HCEC 1CT (cell line): ENCODE measurements at regions not wholly inside any gene's neighbourhood (a gene's known extent, or its start where the extent isn't known, plus 50 kb on each side); places are given as distances from the start of the nearest gene placed in this dataset.
A peak's percentile ranks its signal among the peaks of the same experiment; 100 is the strongest.
"Not testable (repeated sequence)": the region's sequence is repeated elsewhere in the genome, so short reads cannot be mapped to it uniquely, and the experiment has no call there.

ENCODE experiments used
- DNase-seq: peaks from one replicate; pipeline ENCODE4 v3.0.0-alpha.2; 2017

DNA sequence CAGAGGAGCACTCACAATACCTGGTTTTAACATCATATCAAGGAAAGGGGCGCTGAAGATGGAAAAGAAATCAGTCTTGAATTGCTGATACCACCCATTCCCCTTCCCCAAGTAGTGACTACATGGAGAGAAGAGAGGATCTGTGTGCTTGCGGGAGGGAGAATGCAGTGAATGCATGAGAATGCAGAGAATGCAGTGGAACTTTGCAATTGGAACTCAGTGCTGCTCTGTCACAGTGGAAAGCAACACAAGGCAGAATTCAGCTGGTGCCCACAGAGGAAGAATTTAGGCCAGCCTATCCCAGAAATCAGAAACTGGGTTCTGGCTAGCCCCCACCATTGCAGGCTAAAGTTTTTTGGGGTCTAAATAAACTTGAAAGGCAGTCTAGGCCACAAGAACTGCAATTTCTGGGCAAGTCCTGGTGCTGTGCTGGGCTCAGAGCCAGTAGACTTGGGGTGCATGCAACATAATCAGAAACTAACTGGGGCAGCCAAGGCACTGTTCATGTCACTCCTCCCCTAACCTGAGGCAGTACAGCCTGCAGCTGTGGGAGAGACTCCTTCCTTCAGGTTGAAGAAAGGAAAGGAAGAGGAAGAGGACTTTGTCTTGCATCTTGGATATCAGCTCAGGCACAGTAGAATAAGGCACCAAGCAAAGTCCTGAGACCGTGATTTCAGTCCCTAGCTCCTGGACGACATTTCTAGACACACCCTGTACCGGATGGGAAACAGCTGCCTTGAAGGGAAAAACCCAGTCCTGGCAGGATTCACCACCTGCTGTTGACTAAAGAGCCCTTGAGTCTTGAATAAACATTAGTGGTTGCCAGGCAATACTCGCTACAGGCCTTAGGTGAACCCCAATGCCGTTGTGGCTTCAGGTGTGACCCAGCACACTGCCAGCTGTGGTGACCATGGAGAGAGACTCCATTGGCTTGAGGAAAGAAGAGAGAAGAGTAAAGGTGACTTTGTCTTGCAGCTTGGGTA, 329.3 kb downstream of the TBL1XR1 start:
- DNase-seq = no peak

GRCh38 chr3:176861137-176861536, 336.1 kb downstream of the TBL1XR1 start:
- DNase-seq = no peak

GRCh38 chr3:176856721-176857120, 340.6 kb downstream of the TBL1XR1 start:
- no peak for DNase-seq

GRCh38 chr3:176855901-176856486, 341.3 kb downstream of the TBL1XR1 start:
- DNase-seq = no peak

- DNase-seq = no peak
Measured at GRCh38 chr3:176855213-176855612, 342.1 kb downstream of the TBL1XR1 start.

DNA sequence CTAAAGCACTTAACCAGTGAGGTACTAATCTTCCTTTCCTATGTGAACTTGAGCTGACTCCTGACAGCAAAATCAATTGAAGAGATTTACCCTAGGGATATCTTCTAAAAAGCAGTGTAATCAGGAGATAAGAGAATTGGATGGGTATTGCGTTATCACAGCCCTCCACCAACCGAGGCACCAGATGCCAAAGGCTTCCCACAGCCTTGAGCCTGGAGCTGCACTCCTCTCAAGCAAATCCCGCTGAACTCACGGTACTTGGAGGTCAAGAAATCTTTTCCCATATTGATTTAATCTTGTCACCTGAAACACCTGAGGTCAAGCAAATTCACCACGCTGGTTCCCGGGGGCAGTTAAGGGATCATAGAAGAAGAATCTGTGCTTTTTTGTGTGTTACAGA, 346.8 kb downstream of the TBL1XR1 start:
- no peak for DNase-seq

DNA sequence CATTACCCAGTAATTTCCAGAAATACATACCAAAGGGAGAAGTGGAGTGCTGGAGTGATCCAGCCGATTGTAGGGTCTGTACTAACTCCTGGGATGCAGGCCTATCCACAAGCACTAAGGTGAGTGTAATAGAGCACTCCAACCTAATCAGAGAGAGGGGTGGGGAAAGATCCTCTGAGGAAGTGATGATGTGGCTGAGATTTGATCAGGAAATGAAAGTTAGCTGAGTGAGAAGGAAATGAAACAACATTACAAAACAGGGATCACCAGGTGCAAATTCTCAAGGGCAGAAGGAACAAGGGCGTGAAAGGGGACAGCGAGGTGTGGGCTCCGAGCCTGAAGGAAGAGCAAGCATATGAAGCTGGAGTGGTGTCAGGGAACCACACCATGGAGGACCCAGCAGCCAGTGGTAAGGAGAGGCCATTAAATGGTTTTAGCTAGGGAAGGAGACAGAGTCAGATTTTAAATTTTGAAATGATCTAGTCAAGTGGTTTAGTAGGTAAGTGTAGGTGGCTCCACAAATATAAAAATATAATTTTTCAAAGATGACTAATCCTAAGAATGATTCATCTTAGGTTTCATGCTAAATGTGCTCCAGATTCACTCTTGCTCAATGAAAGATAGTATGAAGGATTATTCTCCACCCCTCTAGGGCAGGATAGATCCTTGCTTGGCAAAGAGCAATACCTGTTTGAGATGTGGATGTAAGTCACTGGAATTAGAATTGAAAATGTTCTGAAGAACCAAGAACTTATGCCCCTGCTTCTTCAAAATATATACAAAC, 348.7 kb downstream of the TBL1XR1 start:
- peak; percentile 26 for DNase-seq

- no peak for DNase-seq
Measured at GRCh38 chr3:176842914-176843313, 354.4 kb downstream of the TBL1XR1 start.

DNA sequence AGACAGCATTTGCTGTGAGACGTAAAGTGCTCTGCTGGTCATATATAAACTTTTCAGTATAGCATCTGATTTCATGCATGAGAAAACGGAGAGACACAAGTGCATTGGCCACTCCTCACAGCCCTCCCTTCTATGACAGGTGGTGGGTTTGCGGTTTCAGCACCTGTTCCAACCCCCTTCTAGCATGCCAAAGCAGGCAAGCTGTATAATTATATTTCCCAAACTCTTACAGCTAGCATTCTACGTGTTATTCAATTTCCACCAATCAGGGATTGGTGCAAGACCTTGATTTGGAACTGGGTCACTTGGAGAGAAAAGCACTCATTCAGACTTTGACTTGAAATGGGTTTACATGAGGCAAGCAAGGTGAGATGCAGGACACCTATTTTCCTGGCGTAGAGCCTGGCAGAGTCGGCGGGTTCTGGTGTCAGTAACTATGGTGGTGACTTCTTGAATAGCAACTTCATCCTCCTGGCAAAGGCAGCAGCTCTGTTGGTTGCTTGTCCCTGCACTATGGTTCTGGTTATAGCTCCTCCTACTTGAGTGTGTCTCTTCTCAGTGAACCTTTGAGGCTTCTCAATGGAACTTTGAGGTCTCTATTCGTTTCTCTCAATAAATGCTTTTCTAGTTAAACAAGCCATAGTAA, 356.5 kb downstream of the TBL1XR1 start:
- DNase-seq = no peak

- no peak for DNase-seq
Measured at GRCh38 chr3:176839901-176840300, 357.4 kb downstream of the TBL1XR1 start.

GRCh38 chr3:176839466-176839865, 357.8 kb downstream of the TBL1XR1 start:
- DNase-seq = no peak

DNA sequence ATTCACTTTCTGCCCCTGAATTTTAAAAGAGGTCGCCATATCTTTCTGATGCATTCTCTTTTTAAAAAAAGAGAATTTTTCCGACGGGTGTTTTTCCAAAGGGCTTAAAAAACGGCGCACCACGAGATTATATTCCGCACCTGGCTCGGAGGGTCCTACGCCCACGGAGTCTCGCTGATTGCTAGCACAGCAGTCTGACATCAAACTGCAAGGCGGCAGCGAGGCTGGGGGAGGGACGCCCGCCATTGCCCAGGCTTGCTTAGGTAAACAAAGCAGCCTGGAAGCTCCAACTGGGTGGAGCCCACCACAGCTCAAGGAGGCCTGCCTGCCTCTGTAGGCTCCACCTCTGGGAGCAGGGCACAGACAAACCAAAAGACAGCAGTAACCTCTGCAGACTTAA, 370.0 kb downstream of the TBL1XR1 start:
- DNase-seq = not testable (repeated sequence)

- DNase-seq = no peak
Measured at GRCh38 chr3:176824811-176825210, 372.5 kb downstream of the TBL1XR1 start.

GRCh38 chr3:176820764-176821163, 376.5 kb downstream of the TBL1XR1 start:
- no peak for DNase-seq

DNA sequence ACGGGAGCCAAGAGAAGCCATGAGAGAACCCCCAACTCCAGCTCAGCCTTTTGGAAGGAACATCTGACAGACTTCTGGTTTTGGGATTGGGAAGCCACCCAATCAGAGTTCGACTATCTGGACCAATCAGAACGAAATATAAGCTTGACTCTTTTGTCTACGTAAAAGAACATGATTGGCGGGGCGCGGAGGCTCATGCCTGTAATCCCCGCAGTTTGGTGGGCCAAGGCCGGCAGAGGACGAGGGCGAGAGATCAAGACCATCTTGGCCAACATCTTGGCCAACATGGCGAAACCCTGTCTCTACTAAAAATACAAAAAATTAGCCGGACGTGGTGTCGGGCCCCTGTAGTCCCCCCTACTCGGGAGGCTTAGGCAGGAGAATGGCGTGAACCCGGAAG, 380.3 kb downstream of the TBL1XR1 start:
- no peak for DNase-seq

GRCh38 chr3:176814285-176814684, 383.0 kb downstream of the TBL1XR1 start:
- DNase-seq = peak; percentile 20

GRCh38 chr3:176807938-176808337, 389.3 kb downstream of the TBL1XR1 start:
- no peak for DNase-seq

GRCh38 chr3:176799675-176800074, 397.6 kb downstream of the TBL1XR1 start:
- no peak for DNase-seq

- DNase-seq = no peak
Measured at GRCh38 chr3:176798680-176799079, 398.6 kb downstream of the TBL1XR1 start.

DNA sequence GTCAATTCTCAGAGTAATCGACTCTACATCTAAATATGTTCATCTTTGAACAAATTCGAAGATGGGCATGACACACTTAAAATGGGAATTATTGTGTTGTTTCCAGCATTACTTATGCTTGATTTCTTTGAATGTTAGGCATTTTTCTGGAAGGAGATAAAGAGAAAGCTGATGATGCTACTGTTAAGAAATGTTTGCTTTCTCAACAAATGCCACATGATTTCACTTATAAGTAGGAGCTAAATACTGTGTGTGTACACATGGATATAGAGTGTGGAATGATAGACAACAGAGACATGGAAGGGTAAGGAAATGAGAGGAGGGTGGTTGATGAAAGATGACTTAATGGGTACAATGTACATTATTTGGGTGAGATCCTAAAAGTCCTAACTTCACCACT, 400.9 kb downstream of the TBL1XR1 start:
- DNase-seq = no peak

GRCh38 chr3:176795891-176796290, 401.4 kb downstream of the TBL1XR1 start:
- DNase-seq = no peak

DNA sequence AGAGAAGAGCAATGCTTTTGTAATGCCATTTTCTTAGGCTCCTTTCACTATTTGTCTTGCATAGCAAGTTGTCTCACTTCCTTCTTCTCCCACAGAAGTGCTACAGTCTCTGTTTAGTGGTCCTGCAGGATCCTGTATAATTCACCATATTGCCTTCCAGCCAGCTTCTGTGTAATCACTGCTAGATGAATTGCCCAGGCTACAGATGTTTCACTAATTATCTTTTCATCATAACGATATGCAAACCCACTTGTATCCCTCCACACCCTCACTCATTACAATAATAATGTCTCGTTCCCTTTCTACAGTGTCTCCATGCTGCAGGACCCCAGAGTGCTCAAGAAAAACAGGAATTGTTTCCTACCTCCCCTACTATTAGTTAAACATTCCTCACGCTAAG, 402.9 kb downstream of the TBL1XR1 start:
- no peak for DNase-seq

DNA sequence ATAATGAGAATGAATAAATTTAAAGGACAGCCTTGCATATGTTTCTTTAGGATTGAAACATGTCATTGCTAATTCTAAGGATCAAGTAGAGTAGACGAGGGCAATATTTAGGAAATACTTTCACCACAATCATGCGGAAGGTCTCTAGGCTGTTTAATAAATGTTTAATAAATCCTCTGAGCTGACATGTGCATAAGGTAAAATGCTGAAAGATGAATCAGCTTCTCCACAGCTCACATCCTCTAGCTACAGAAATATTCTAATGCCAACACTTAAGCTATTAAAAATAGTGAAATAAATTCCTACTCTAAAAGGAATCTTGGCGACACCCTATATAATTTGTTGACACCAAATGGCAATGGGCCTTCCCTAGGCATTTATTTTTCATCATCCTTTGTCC, 407.3 kb downstream of the TBL1XR1 start:
- DNase-seq = no peak
